ENCODE measurements at regions not wholly inside any gene's neighbourhood (a gene's known extent, or its start where the extent isn't known, plus 50 kb on each side); places are given as distances from the start of the nearest gene placed in this dataset.

DNA sequence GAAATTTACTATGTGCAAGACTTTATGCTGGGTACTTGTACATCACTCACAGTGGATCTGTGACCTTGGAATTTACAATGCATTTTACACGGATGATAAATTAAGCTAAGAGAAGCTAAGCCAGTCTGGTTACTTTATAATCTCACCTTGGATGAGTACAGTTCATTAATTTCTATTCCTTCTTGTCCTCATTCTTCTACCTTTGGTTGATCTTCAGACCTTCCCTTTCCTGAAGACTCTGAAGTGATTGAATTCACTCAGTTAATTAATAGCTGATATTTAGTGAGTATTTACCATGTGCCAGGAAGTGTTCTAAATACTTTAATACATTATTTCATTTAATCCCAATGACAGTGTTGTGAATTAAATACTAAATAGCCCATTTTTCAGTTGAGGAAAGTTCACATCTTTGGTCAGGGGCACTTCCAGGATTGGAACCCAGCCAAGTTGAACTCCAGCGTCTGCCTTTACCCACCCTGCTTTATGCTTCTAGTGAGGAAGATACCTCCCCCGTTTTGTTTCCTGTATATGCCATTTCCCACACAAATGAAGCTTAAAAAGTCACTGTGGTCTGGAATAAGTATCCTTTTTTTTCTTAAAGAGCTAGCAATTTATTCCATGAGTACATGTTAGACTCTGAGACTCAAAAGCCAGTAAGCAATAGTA, 146.6 kb downstream of the TLR5 start:
- DNase-seq (ENCODE audit: low spot score): no peak

GRCh38 chr1:223000632-223001031, 142.4 kb downstream of the TLR5 start:
- no peak for DNase-seq (ENCODE audit: low spot score)

- no peak for DNase-seq (ENCODE audit: low spot score)
These were observed 141.1 kb downstream of the TLR5 start for GRCh38 chr1:223001653-223002634.

GRCh38 chr1:223003549-223003948, 139.5 kb downstream of the TLR5 start:
- DNase-seq (ENCODE audit: low spot score): no peak

GRCh38 chr1:223006371-223006770, 136.7 kb downstream of the TLR5 start:
- DNase-seq (ENCODE audit: low spot score): no peak

GRCh38 chr1:223006917-223007648, 136.0 kb downstream of the TLR5 start:
- no peak for DNase-seq (ENCODE audit: low spot score)

- no peak for DNase-seq (ENCODE audit: low spot score)
These were observed 135.1 kb downstream of the TLR5 start for GRCh38 chr1:223007935-223008334.

GRCh38 chr1:223008808-223009207, 134.2 kb downstream of the TLR5 start:
- DNase-seq (ENCODE audit: low spot score): no peak

- no peak for DNase-seq (ENCODE audit: low spot score)
These were observed 133.6 kb downstream of the TLR5 start for GRCh38 chr1:223009406-223009805.

- no peak for DNase-seq (ENCODE audit: low spot score)
These were observed 132.2 kb downstream of the TLR5 start for GRCh38 chr1:223010582-223011504.

- DNase-seq (ENCODE audit: low spot score): no peak
These were observed 131.6 kb downstream of the TLR5 start for GRCh38 chr1:223011505-223011856.

DNA sequence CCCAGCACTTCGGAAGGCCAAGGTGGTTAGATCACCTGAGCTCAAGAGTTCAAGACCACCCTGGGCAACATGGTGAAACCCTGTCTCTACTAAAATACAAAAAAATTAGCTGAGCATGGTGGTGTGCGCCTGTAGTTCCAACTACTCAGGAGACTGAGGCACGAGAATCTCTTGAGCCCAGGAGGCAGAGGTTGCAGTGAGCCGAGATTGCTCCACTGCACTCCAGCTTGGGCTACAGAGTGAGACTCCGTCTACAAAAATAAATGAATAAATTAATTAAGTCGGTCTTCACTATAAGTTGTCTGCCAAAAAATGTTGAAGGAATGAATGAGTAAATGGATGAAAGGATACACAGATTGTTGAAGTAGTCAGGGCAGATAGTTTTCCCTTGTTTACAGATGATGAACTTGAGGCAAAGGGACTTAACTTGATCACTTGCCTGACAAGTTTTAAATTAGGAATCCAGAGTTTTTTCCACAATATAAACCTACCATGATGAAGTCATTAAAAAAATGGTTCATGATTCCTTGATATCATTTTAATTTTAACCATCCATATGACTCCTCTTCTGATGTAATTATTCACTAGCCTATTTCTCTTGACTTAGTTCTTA, 130.8 kb downstream of the TLR5 start:
- no peak for DNase-seq (ENCODE audit: low spot score)

DNA sequence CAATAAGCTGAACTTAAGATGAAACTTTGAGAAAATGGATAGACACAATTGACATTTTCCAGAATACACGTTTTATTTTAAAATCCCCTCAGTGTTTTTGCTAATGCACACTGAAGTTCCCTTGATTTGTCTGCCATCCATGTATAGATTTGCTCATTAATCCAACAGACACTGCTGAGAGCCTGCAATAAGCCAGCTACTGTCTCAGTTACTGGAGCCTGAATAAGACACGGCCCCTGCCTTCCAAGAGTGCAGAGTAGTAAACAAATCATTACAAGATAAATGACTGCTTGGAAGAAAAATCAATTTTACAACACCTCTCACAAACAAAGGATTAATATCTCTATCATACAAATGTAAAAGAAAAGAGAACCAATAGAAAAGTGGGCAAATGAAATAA, 130.1 kb downstream of the TLR5 start:
- DNase-seq (ENCODE audit: low spot score): no peak

DNA sequence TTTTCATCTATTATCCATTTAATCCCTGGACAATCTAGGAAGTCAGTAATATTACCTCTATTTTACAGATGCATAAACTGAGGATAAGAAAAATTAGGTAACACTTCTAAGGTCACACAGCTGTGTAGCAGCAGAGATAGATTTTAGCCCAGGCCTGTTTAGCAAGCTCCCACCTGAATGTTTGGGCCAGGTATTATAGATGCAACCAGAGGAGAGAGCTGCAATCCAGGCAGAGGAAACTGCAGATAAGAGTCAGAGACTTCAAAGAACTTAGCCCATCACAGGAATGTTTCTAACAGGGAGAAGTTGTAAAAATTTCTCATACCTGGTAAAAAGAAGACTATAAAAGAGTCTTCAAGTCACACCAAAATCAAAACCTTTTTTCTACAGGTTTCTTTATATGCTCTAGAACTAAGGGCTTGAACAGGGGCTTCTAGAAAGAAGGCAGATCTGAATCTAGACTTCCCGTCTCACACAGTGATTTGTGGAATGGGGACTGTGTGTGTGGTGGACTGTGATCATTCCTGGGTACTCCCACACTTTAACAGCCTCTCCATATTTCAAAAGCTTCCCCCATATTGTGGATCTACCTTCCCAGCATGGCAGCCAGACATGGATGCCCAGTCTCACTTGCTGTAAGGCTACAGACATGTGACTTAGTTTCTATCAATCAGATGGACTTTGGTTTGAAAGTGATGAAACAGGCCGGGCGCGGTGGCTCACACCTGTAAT, 128.7 kb downstream of the TLR5 start:
- no peak for DNase-seq (ENCODE audit: low spot score)

GRCh38 chr1:223016381-223016780, 126.7 kb downstream of the TLR5 start:
- DNase-seq (ENCODE audit: low spot score): no peak

DNA sequence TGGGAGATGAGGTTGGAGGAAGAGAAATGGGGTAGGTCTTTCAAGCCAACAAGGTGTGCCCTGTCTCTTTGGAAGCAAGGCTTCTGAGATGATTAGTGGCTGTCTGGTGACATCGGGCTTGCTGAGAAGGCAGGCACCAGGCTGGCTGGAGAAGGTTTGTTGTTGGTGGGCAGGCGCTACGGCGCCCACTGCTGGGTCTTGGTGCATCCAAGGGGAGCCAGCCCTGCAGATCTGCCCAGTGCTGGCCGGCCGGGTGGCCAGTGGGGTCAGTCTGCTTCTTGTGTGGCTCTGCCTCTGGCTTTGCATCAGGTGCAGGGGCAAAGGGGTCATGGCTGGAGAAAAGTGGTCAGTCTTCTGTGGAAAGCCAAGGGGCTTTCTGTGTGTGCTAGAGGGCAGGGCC, 126.2 kb downstream of the TLR5 start:
- DNase-seq (ENCODE audit: low spot score): no peak

GRCh38 chr1:223017291-223017690, 125.8 kb downstream of the TLR5 start:
- no peak for DNase-seq (ENCODE audit: low spot score)

- no peak for DNase-seq (ENCODE audit: low spot score)
These were observed 124.5 kb downstream of the TLR5 start for GRCh38 chr1:223018534-223018933.

DNA sequence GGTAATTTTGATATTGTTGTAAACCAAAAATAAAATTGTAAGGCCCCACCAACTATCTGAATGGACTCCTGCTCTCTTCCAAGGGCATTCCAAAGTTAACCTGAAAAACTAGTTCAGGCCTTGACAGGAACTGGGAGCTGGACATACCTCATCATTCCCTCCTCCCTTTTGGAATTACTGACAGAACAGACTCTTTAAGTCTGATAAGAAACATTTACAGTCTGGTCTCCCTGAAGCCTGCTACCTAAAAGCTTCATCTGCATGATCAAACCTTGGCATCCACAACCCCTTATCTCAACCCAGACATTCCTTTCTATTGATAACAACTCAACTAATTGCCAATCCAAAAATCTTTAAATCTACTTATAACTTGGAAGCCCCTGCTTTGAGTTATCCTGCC, 123.8 kb downstream of the TLR5 start:
- no peak for DNase-seq (ENCODE audit: low spot score)

GRCh38 chr1:223020770-223021169, 122.3 kb downstream of the TLR5 start:
- DNase-seq (ENCODE audit: low spot score): no peak

All from CD4-positive, alpha-beta T cell treated with Interleukin-2 at 100 ng/mL for 4 hours (primary cell).